GM12878 (cell line): ENCODE measurements at regions not wholly inside any gene's neighbourhood (a gene's known extent, or its start where the extent isn't known, plus 50 kb on each side); places are given as distances from the start of the nearest gene placed in this dataset.

Source experiments
- CTCF ChIP-seq, 3 experiments: IDR thresholded peaks in 2 of 3; conservative IDR thresholded peaks in 1 of 3; 2 replicates each; pipeline ENCODE4 v1.5.1; 2011; ENCODE audit warnings: low read depth in 3 of 3, low read length in 3 of 3, mild to moderate bottlenecking in 3 of 3, control low read depth in 2 of 3, moderate library complexity in 2 of 3, inconsistent platforms in 1 of 3, mixed read lengths in 1 of 3; ENCODE audit not compliant: control insufficient read depth in 2 of 3, insufficient read depth in 1 of 3; ENCODE audit errors: extremely low read depth in 1 of 3
- SUPT20H ChIP-seq: IDR thresholded peaks from 2 replicates; pipeline ENCODE4 v1.6.1; 2011; ENCODE audit warnings: low read depth, mild to moderate bottlenecking, low read length, moderate library complexity, borderline replicate concordance; ENCODE audit not compliant: control insufficient read depth

- TF ChIP-seq SUPT20H (no peak), CTCF (IDR thresholded peaks at IDR 0.05 in 2 of 3, conservative IDR thresholded peaks at IDR 0.05 in 1 of 3; ENCODE audit: control insufficient read depth in 2 of 3, extremely low read depth in 1 of 3, insufficient read depth in 1 of 3, low read depth in 3 of 3, low read length in 3 of 3) (no peak)
Measured at GRCh38 chr12:113533842-113534375, 62.2 kb upstream of the LHX5 start.
